ENCODE measurements at regions not wholly inside any gene's neighbourhood (a gene's known extent, or its start where the extent isn't known, plus 50 kb on each side); places are given as distances from the start of the nearest gene placed in this dataset.

DNA sequence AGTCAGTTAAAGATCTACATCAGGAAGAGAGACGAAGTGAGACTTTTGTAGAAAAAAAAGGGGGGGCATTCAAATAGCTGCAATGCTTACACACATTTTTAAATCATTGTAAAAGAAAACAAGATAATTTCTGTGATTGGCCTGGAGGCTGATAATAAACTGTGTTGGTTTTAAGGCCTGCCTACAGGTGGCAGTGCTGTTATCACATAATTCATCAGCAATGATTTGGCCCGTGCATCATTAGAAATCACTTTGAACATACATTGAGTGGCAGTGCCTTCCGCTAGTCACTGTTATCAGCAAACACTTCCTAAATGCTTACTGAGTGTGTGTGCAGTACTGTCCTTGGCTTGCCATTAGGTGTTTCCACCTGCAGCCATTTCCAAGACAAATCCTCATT, 831.9 kb downstream of the TRIML1 start:
- TF ChIP-seq, protein P1, sequence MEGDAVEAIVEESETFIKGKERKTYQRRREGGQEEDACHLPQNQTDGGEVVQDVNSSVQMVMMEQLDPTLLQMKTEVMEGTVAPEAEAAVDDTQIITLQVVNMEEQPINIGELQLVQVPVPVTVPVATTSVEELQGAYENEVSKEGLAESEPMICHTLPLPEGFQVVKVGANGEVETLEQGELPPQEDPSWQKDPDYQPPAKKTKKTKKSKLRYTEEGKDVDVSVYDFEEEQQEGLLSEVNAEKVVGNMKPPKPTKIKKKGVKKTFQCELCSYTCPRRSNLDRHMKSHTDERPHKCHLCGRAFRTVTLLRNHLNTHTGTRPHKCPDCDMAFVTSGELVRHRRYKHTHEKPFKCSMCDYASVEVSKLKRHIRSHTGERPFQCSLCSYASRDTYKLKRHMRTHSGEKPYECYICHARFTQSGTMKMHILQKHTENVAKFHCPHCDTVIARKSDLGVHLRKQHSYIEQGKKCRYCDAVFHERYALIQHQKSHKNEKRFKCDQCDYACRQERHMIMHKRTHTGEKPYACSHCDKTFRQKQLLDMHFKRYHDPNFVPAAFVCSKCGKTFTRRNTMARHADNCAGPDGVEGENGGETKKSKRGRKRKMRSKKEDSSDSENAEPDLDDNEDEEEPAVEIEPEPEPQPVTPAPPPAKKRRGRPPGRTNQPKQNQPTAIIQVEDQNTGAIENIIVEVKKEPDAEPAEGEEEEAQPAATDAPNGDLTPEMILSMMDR (IDR thresholded peaks at IDR 0.05) = no peak
- TF ChIP-seq POLR2A (IDR thresholded peaks at IDR 0.05) = no peak
